ENCODE measurements at regions not wholly inside any gene's neighbourhood (a gene's known extent, or its start where the extent isn't known, plus 50 kb on each side); places are given as distances from the start of the nearest gene placed in this dataset.
"Not testable (repeated sequence)": the region's sequence is repeated elsewhere in the genome, so short reads cannot be mapped to it uniquely, and the experiment has no call there.

DNA sequence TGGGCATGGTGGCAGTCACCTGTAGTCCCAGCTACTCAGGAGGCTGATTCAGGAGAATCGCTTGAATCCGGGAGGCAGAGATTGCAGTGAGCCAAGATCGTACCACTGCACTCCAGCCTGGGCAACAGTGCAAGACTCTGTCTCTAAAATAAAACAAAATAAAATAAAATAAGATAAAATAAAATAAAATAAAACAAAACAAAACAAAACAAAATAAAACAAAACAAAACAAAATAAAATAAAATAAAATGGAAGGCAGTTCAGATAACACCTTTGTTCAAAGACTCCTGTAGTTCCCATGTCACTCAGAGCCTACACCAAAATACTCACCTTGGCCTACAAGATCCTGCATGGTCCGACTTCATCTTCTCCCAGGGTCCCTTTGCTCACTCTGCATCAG, 61.3 kb downstream of the SYF2 start:
- DNase-seq (ENCODE audit: low read depth in 3 of 3, low spot score in 1 of 3): not testable (repeated sequence)

- no peak for DNase-seq (ENCODE audit: low read depth in 3 of 3, low spot score in 1 of 3)
Observed at GRCh38 chr1:25170439-25170838, 61.9 kb downstream of the SYF2 start.

GRCh38 chr1:25169610-25170009, 62.7 kb downstream of the SYF2 start:
- DNase-seq (ENCODE audit: low read depth in 3 of 3, low spot score in 1 of 3): no peak

GRCh38 chr1:25169168-25169567, 63.1 kb downstream of the SYF2 start:
- DNase-seq (ENCODE audit: low read depth in 3 of 3, low spot score in 1 of 3): no peak

- no peak for DNase-seq (ENCODE audit: low read depth in 3 of 3, low spot score in 1 of 3)
Observed at GRCh38 chr1:25168193-25169071, 63.9 kb downstream of the SYF2 start.

DNA sequence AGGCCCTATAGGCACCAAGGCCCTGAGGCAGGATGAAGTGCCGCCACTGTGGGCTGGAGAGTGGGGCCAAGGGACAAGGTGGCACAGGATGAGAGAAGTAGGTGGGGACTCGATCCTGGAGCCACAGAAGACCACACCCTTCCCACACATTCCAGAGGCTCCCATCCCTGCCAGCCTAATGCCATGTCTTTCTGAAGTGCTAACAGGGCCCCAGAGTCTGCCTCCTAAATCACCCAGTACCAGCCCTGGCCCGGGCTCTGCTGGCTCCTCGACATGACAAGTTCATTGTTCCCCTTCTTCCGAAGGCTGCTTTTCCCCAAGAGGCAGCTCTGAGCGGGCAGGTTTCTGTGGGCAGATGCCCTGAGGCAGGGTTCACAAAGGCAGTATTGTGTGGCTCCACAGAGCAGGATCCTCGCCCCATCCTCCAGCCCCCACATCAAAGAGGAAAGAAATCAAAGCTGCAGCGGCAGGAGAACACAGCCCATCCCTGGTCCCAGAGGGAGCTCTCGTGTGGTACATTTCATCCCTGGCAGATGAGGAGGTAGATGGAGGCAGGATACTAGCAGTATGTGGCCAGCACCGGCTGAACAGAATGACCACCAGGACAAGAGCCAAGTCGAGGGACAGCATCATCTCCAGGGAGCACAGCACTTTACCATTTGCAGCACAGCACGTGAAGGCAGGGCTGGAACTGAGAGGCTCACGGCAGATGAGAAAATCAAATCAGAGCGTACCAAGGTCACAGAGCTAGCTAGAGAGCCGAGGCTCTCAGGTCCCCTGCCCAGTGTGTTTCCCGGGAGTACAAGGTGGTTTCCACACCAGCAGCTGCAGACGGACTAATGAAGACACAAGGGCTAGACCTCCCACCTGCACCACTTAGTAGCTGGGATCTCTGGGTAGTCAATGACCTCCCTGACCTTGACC, 64.8 kb downstream of the SYF2 start:
- no peak for DNase-seq (ENCODE audit: low read depth in 3 of 3, low spot score in 1 of 3)

DNA sequence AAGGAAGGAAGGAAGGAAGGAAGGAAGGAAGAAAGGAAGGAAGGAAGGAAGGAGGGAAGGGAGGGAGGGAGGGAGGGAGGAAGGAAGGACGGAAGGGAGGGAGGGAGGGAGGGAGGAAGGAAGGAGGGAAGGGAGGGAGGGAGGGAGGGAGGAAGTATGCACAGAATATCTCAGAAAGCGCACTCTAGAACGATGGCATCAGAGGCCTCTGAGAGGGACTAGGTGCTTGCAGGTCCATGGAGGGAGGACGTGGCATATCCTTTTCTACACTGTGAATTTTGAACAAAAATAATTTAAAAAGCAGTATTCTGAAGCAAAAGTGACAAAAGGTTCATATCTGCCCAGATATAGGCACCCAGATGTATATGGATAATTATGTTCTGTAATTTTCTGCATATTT, 65.5 kb downstream of the SYF2 start:
- DNase-seq (ENCODE audit: low read depth in 3 of 3, low spot score in 1 of 3): no peak

DNA sequence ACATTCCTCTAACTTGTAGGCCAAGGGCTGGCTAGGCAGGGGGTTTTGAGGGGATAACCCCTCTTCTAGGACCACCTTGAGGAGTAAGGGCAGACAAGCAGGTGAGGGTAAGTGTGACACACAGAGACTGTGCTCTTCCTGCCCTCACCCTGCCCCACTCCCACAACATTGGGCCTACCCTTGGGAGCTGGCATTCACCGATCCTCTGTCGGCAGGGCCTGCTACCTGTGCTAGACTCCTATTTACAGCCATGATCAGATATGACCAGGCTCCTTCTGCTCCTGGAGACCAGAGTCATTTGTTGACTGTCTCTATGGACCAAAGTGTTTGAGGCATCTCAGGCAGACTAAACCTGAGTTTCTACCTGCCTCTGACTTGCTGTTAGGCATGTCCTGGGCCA, 68.3 kb downstream of the SYF2 start:
- DNase-seq (ENCODE audit: low read depth in 3 of 3, low spot score in 1 of 3): no peak

GRCh38 chr1:25161981-25162380, 70.3 kb downstream of the SYF2 start:
- DNase-seq (ENCODE audit: low read depth in 3 of 3, low spot score in 1 of 3): no peak

GRCh38 chr1:25157846-25158245, 74.5 kb downstream of the SYF2 start:
- DNase-seq (ENCODE audit: low read depth in 3 of 3, low spot score in 1 of 3): no peak

DNA sequence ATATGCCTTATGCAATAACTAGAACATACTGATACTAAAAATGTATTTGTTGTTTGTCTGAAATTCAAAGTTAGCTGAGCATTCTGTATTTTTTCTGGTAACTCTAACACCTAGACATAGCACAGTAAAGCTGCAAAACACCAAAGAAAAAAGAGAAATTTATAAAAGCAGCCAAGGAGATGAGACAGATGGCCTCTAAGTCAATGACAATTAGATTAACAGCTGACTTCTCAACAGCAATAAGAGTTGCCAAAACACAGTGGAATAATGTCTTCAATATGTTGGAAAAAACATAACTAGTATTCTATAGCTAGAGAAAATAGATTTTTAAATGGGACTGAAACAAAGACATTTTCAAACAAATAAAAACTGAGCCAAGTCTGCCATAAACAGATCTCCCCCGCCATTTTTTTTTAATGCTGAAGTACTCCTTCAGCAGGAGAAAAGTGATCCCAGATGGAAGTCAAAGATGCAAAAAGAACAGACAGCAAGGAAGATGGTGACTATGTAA, 81.3 kb downstream of the SYF2 start:
- no peak for DNase-seq (ENCODE audit: low read depth in 3 of 3, low spot score in 1 of 3)

GRCh38 chr1:25148673-25149300, 83.5 kb downstream of the SYF2 start:
- no peak for DNase-seq (ENCODE audit: low read depth in 3 of 3, low spot score in 1 of 3)

DNA sequence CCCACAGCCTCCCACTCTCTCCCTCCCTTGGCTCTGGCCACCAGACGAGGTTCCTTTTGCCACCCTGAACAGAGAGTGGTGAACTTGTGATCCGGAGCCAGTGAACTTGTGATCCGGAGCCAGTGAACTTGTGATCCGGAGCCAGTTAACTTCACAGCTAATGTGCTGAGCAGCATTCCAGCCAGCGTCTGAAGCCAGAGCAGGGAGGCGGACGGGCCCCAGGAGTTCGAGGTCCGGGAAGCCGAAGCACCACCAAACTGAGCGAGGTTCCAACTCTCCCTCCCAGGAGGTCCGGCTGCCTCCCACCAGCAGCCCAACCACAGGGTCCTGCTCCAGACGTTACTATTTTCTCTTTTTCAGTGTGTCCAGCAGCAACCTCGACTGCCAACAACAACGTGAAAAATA, 85.8 kb downstream of the SYF2 start:
- no peak for DNase-seq (ENCODE audit: low read depth in 3 of 3, low spot score in 1 of 3)

DNA sequence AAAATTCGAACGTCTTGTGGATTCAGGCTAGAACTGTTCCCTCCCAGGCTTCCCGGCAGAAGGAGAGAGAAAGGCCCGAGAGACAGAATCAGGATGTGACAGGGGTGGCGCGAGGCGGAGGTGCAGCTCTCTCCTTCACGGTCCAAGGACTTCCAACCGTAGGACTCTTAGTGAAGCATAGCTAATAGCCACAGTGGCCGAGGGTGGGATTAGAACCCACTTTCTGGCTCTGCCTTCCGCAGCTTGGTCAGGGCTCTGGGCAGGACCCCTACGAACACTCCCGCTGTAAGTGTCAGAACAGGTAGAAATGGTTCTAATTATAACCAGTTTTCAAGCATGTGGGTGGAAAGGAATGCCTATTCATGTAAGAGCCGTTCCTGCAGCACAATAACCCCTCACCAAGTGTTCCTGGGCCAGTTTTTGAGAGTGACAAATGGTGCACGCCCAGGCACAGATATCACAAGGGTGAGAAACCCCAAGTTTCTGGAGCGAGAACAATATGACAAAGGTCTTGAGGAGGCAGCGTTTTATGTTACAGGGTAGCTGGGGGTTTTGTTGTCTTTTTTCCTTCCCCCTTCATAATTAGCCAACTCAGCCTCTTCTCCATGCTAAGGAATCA, 86.4 kb downstream of the SYF2 start:
- DNase-seq (ENCODE audit: low read depth in 3 of 3, low spot score in 1 of 3): no peak

DNA sequence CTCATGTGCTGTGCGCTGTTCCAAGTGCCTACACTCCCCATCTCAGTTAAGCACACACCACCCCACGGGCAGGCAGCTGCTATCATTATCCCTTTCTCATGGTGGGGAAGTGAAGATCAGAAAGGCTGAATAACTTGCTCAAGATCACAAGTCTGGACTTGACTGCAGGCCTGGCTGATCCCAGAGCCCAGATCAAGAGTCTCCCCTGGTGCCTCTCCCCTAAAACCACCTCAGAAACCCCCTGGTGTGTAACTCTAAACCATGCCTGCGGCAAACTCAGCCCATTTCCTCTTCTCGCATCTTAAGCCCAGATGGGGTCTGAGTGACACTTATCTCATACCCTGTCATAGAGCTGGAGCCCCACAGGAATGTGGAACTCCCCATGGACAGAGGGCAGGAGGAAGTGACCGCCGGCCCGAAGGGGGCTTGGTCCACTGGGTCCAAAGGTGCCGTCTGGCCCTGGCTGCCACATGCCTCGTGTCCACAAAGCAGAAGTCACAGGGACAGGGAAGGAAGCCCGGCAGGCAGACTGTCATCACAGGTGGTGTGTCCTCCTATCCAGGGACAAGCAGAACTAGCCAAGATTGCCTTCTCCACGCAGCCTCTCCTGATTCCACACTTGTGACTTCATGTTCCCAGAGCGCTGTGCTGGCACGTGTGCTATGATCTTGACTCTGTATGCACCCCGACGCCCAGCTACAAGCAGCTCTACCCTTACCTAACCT, 92.1 kb downstream of the SYF2 start:
- DNase-seq (ENCODE audit: low read depth in 3 of 3, low spot score in 1 of 3): no peak

- DNase-seq (ENCODE audit: low read depth in 3 of 3, low spot score in 1 of 3): no peak
Observed at GRCh38 chr1:25137521-25138395, 94.5 kb downstream of the SYF2 start.

- DNase-seq (ENCODE audit: low read depth in 3 of 3, low spot score in 1 of 3): no peak
Observed at GRCh38 chr1:25137106-25137505, 95.2 kb downstream of the SYF2 start.

DNA sequence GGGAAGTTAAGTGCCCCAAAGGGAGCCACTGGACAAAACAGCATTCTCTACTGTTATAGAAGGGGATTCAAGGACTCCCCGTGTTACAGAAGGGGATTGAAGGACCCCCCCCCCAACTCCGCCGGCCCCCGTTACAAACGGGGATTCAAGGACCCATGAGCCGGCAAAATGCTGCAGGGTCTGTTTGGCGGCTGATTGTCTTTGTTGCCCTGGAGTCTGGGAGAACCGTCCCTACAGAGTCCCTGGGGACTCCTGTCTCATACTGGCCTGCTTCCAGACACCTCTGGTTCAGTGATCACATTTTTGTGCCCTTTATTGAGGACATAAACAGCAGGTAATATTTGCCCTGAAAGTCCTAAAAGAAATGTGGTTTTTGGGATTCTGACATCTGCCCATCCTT, 96.4 kb downstream of the SYF2 start:
- no peak for DNase-seq (ENCODE audit: low read depth in 3 of 3, low spot score in 1 of 3)

- DNase-seq (ENCODE audit: low read depth in 3 of 3, low spot score in 1 of 3): no peak
Observed at GRCh38 chr1:25134801-25135461, 97.4 kb downstream of the SYF2 start.

All from stimulated activated CD4-positive, alpha-beta T cell treated with anti-CD3 and anti-CD28 coated beads, TNF-alpha, amount 100 ng/mL, for 1 hour (primary cell).